ENCODE measurements at regions not wholly inside any gene's neighbourhood (a gene's known extent, or its start where the extent isn't known, plus 50 kb on each side); places are given as distances from the start of the nearest gene placed in this dataset.

- TF ChIP-seq, protein P1, sequence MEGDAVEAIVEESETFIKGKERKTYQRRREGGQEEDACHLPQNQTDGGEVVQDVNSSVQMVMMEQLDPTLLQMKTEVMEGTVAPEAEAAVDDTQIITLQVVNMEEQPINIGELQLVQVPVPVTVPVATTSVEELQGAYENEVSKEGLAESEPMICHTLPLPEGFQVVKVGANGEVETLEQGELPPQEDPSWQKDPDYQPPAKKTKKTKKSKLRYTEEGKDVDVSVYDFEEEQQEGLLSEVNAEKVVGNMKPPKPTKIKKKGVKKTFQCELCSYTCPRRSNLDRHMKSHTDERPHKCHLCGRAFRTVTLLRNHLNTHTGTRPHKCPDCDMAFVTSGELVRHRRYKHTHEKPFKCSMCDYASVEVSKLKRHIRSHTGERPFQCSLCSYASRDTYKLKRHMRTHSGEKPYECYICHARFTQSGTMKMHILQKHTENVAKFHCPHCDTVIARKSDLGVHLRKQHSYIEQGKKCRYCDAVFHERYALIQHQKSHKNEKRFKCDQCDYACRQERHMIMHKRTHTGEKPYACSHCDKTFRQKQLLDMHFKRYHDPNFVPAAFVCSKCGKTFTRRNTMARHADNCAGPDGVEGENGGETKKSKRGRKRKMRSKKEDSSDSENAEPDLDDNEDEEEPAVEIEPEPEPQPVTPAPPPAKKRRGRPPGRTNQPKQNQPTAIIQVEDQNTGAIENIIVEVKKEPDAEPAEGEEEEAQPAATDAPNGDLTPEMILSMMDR (IDR thresholded peaks at IDR 0.05; ENCODE audit: extremely low read depth, missing control alignments), result no peak
- no peak for DNase-seq (ENCODE audit: low spot score)
Measured at GRCh38 chr12:87227162-87227561, 802.0 kb downstream of the C12orf50 start.

DNA sequence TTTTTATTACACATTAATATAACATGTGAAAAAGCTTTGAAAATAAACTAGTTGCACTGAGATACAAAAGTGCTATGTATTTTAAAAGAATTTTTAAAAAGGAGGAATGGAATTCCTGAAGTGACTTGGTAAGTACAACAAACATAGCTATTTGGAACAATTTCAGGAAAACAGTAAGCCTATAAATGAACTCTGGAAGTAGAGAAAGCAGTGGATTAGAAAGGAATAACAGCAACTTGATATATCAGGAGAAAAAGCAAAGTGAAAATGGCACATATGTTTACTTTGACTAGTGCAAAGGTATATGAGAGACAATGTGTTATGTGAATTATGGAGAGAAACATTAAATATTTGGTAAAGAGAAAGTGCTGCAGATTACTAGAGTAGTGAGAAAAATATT is 811.7 kb downstream of the C12orf50 start:
- DNase-seq (ENCODE audit: low spot score), result no peak
- TF ChIP-seq, protein P1 (IDR thresholded peaks at IDR 0.05; ENCODE audit: extremely low read depth, missing control alignments), result no peak

- DNase-seq (ENCODE audit: low spot score), result no peak
- TF ChIP-seq, protein P1 (IDR thresholded peaks at IDR 0.05; ENCODE audit: extremely low read depth, missing control alignments), result no peak
Measured at GRCh38 chr12:87216436-87216835, 812.8 kb downstream of the C12orf50 start.

DNA sequence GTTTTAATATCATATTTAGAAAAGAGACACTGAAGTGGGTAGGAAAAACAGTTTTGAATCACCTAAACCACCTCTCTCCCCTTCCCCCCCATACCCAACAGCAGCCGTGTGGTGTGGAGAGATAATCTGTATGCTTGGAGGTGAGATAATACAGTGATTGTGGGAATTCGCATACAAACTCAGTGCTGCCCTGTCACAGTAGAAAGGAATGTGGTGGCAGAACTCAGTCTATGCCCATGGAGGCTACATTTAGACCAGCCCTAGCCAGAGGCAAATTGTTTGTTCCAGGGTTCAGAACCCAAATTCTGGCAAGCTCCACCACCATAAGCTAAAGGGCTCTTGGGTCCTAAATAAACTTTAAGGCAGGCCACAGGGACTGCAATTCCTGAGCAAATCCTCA is 827.0 kb downstream of the C12orf50 start:
- TF ChIP-seq, protein P1 (IDR thresholded peaks at IDR 0.05; ENCODE audit: extremely low read depth, missing control alignments), result no peak
- DNase-seq (ENCODE audit: low spot score), result no peak

DNA sequence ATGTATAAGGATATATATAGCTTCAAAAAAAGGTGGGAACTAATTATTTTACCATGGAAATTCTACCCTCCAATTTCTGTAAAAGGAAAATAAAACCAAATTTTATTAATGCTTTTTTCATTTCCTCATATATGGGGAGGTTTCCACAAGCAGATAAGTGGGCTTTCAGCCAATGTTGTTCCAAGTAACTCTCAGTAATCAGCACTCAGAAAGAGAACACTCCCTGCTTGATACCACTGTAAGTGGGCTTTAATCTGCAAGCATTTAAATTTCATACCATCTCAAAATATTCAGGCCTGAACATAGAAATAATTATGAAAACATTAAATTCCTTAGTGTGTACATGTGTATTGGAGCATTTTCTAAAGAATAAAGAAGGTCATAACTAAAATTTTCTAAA is 827.6 kb downstream of the C12orf50 start:
- DNase-seq (ENCODE audit: low spot score), result no peak
- TF ChIP-seq, protein P1 (IDR thresholded peaks at IDR 0.05; ENCODE audit: extremely low read depth, missing control alignments), result no peak

DNA sequence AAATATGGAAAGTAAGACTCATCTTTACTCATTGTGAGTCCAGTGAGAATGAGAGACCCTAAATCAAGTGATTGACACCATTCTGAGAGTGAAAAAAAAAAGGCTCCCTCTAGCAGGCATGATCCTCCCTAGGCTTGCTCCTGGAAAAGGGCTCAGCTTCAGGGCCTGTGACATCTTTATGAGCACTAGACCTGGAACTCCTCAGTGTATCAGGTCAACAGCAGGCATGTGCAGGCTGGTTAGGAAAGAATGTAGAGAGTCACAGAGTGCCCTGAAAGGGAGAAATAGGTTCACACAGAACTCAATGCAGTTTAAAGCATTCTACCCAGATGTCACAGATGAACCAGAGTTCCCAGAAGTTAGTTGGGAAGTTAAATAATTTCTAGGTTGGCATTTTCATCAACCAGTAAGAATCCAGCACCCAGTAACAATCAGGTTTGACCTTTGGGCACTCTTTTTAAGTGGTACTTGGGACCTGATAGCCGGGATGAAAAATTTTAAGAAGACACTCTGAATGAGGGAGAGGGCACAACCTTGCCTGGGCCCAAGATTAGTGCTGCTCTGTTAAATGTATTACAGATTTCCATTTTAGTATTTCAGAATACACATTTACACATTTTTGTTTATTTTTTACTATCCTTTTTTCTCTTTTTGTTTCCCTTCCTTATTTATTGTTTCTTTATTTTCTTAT is 828.8 kb downstream of the C12orf50 start:
- TF ChIP-seq, protein P1 (IDR thresholded peaks at IDR 0.05; ENCODE audit: extremely low read depth, missing control alignments), result no peak
- DNase-seq (ENCODE audit: low spot score), result no peak

- no peak for DNase-seq (ENCODE audit: low spot score)
- TF ChIP-seq, protein P1 (IDR thresholded peaks at IDR 0.05; ENCODE audit: extremely low read depth, missing control alignments), result no peak
Measured at GRCh38 chr12:87198181-87198580, 831.0 kb downstream of the C12orf50 start.

Data from GM20000 (cell line).